Upper lobe of left lung (tissue), 6 donors: ENCODE measurements at regions not wholly inside any gene's neighbourhood (a gene's known extent, or its start where the extent isn't known, plus 50 kb on each side); places are given as distances from the start of the nearest gene placed in this dataset.

ENCODE experiments used
- ATAC-seq, 2 donors: fragments of 200-7000 bp; cut with Tn5 transposase; one replicate each; pipeline ENCODE4 v1.9.1; 2022; ENCODE audit warnings: mild to moderate bottlenecking in 2 of 2, moderate library complexity in 2 of 2; ENCODE audit not compliant: low FRiP score in 2 of 2
- DNase-seq, 2 donors: peaks; one replicate each; pipeline ENCODE4 v3.0.0-alpha.2; 2019 to 2020
- H3K27ac ChIP-seq, 4 donors: fragments of 200-600 bp; sonication (generic); one replicate each; pipeline ENCODE4 v1.5.1; 2016 to 2019
- H3K27me3 ChIP-seq, 4 donors: fragments of 200-600 bp; sonication (generic); one replicate each; pipeline ENCODE4 v1.5.1; 2017 to 2019
- H3K36me3 ChIP-seq, 4 donors: fragments of 200-600 bp; sonication (generic); one replicate each; pipeline ENCODE4 v1.5.1; 2016 to 2019
- H3K4me1 ChIP-seq, 4 donors: fragments of 200-600 bp; sonication (generic); one replicate each; pipeline ENCODE4 v1.5.1; 2018 to 2019
- H3K4me3 ChIP-seq, 4 donors: fragments of 200-600 bp; sonication (generic); one replicate each; pipeline ENCODE4 v1.5.1; 2017 to 2019; ENCODE audit warnings: mild to moderate bottlenecking in 2 of 4, moderate library complexity in 1 of 4
- H3K9me3 ChIP-seq, 4 donors: fragments of 200-600 bp; sonication (generic); one replicate each; pipeline ENCODE4 v1.5.1; 2018 to 2019
- EP300 ChIP-seq, 4 donors: sonication (generic); formaldehyde crosslinking; IDR thresholded peaks; one replicate each; pipeline ENCODE4 v1.5.1; 2017; ENCODE audit warnings: antibody characterized with exemption in 4 of 4, control low read depth in 2 of 4
- POLR2A ChIP-seq, 4 donors: fragments of 450-650 bp; IDR thresholded peaks; one replicate each; pipeline ENCODE4 v1.5.1; 2016 to 2017; ENCODE audit warnings: antibody characterized with exemption in 4 of 4, mild to moderate bottlenecking in 2 of 4
- POLR2AphosphoS5 ChIP-seq, 2 donors: sonication (generic); formaldehyde crosslinking; IDR thresholded peaks; one replicate each; pipeline ENCODE4 v1.5.1; 2017; ENCODE audit warnings: antibody characterized with exemption in 2 of 2
- WGBS, 2 donors: methylation state at CpG; one replicate each; pipeline ENCODE4 v1.1.5; 2017 to 2018; 5-methylcytosine and 5-hydroxymethylcytosine counted together
- TF ChIP-seq, protein P1 (sequence below), 6 experiments: fragments of 450-650 bp in 4 of 6; fragments of 200-600 bp in 2 of 6; sonication (generic) in 2 of 6; IDR thresholded peaks; one replicate each; pipeline ENCODE4 v1.5.1; 2016 to 2019; ENCODE audit warnings: antibody characterized with exemption in 6 of 6
- donor health status: DM: no; HTN: no; CAD: no; lungs with moderate emphysema.
- donor health status: DM: no; HTN: yes; CAD: no; lungs with severe emphysema.

DNA sequence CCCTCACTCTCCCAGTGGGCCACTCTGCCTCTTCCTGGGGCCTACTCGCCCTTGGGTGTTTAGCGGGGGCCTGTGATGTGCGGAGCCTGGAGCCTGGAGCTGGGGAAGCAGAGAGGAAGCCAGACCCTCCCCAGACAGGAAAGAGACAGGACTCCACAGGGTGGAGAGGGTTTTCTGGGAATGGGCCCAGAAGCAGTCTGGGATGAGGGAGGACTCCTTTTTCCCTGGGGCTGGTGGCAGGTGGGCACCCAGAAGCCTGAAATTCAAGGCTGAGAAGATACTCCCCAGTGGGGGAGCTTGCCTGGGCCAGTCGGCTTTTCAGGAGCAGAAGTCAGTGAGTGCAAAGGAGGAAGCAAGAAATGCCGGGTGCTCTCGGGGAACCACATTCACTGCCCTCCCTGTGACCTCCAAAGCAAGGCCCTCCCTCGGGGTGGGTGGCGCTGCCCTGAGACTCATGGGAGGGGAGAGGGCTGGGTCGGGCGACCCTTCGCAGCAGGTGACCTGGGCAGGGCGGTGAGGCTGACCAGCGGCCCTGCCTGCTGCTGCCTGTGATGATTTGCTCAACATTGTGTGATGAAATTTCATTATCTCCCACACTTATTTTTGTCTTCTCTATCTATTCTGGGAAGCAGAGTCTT lies 1377.4 kb downstream of the BRD1 start:
- TF ChIP-seq EP300 (IDR thresholded peaks at IDR 0.05) = no peak
- TF ChIP-seq, protein P1, sequence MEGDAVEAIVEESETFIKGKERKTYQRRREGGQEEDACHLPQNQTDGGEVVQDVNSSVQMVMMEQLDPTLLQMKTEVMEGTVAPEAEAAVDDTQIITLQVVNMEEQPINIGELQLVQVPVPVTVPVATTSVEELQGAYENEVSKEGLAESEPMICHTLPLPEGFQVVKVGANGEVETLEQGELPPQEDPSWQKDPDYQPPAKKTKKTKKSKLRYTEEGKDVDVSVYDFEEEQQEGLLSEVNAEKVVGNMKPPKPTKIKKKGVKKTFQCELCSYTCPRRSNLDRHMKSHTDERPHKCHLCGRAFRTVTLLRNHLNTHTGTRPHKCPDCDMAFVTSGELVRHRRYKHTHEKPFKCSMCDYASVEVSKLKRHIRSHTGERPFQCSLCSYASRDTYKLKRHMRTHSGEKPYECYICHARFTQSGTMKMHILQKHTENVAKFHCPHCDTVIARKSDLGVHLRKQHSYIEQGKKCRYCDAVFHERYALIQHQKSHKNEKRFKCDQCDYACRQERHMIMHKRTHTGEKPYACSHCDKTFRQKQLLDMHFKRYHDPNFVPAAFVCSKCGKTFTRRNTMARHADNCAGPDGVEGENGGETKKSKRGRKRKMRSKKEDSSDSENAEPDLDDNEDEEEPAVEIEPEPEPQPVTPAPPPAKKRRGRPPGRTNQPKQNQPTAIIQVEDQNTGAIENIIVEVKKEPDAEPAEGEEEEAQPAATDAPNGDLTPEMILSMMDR (IDR thresholded peaks at IDR 0.05) = no peak
- TF ChIP-seq POLR2A (IDR thresholded peaks at IDR 0.05) = no peak
- no peak for TF ChIP-seq POLR2AphosphoS5 (IDR thresholded peaks at IDR 0.05)
- peak; percentile 12 to 46 for DNase-seq
- H3K4me3 ChIP-seq = no peak overlapping the region
- H3K4me1 ChIP-seq = peaks cover 0 to 3% (median 0%) of the 10 kb centered on the region in 4 donors
- H3K27ac ChIP-seq = peak overlapping the region in 1 of 4 donors; percentile 14
- no peak for ATAC-seq
- WGBS, 2 donors = 60 to 61% methylated on average over 8 to 13 of the region's 13 CpGs
- H3K36me3 ChIP-seq = no peaks in the 10 kb centered on the region
- H3K9me3 ChIP-seq = no peaks in the 10 kb centered on the region
- no peaks in the 10 kb centered on the region for H3K27me3 ChIP-seq

DNA sequence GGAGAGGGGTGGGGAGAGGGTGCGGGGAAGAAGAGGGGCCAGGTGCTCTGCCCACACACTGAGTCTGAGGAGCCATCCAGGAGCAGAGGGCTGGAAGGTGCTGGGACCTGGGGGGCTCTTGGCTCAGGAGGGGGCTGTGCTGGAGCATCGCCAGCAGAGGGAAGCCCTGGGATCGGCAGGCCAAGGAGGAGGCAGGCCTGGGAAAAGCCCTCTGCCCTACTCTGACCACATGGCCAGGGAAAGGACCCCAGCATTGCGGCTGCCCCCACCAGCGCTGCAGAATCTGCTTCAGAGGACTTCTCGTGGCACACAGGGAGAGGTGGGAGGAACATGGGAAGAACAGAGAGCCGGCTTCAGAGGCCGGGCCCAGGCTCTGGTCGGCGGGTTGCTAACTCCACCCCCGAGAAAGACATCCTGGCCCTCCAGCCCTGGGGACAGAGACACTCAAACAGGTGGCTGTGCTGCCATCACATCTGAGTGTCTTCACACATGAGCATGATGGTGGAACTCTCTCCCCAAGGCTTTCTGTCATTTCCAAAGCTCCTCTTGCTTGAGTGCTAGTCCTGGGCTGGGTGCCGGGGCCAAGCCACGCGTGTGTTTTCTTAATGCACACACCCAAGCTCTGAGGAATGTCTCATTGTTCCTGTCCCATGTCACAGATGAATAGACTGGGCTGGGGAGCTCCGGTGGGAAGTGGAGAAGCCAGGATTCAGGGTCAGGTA lies 1378.0 kb downstream of the BRD1 start:
- H3K27me3 ChIP-seq = no peaks in the 10 kb centered on the region
- DNase-seq (peak; percentile 13 to 52), ATAC-seq (no peak)
- WGBS, 2 donors = 71 to 76% methylated on average over 15 of the region's 15 CpGs
- H3K4me3 ChIP-seq = no peak overlapping the region
- H3K4me1 ChIP-seq = peaks cover 0 to 3% (median 0%) of the 10 kb centered on the region in 4 donors
- peak overlapping the region in 1 of 4 donors; percentile 14 for H3K27ac ChIP-seq
- H3K36me3 ChIP-seq = no peaks in the 10 kb centered on the region
- no peaks in the 10 kb centered on the region for H3K9me3 ChIP-seq
- TF ChIP-seq EP300 (IDR thresholded peaks at IDR 0.05) = no peak
- no peak for TF ChIP-seq POLR2A (IDR thresholded peaks at IDR 0.05)
- no peak for TF ChIP-seq POLR2AphosphoS5 (IDR thresholded peaks at IDR 0.05)
- TF ChIP-seq, protein P1 (IDR thresholded peaks at IDR 0.05) = no peak

DNA sequence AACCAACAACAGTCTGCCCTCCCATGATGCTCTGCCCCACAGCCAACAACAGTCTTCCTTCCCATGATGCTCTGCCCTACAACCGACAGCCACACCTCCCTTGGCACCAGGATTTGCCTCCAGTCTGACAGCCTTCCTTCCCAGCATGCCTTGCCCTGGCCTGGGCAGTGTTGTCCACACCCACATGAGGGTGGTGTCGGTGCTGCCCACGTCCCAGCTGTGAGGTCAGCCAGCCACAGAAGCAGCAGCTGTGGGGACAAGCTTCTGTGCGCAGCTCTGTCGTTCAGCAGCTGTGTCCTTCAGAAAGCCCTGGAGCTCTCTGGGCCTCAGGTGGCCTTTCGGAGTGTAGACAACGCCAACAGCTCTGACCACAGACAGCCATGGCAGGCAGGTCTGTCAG lies 1378.9 kb downstream of the BRD1 start:
- TF ChIP-seq, protein P1 (IDR thresholded peaks at IDR 0.05) = no peak
- no peak for TF ChIP-seq POLR2A (IDR thresholded peaks at IDR 0.05)
- TF ChIP-seq POLR2AphosphoS5 (IDR thresholded peaks at IDR 0.05) = no peak
- TF ChIP-seq EP300 (IDR thresholded peaks at IDR 0.05) = no peak
- Histone ChIP-seq H3K4me1 (peaks cover 0 to 3% (median 0%) of the 10 kb centered on the region in 4 donors), H3K9me3 (no peaks in the 10 kb centered on the region), H3K27ac (no peak overlapping the region), H3K27me3 (no peaks in the 10 kb centered on the region), H3K36me3 (no peaks in the 10 kb centered on the region), H3K4me3 (no peak overlapping the region)
- WGBS, 2 donors = 85 to 95% methylated on average over 5 to 7 of the region's 7 CpGs
- peak in 1 of 2 donors; percentile 2 for DNase-seq
- no peak for ATAC-seq

DNA sequence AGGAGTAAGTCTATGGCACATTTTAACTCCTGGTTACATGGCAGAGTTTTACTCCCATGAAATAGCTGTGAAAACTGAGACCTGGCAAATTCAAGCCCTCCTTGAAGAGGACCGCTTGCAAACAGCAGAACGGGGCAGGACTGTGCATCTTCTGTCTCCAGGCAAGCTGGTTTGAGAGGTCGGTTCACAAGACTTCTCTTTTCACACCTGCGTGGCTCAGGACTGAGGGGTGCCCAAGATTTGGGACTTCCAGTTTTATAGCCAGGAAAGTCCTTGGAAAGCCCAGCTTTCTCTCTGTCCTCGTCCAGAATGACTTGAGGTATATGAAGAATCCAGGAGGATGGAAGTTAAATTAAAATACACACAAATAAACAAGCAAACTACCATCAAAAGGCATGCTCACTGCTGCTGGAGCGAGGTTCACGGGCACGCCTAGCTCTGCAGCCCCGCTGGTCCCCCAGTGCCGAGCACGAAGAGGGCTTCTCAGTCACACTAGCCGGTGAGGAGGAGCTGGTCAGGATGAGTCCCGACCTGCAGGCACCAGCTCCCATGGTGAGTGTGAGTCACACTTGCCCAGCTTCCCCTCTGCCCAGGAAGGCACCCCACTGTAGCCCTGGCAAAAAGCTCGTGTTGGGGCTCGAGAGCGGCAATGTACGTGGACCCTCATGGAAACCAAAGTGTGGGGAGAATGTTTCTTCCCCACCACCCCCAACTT lies 1382.4 kb downstream of the BRD1 start:
- Histone ChIP-seq H3K9me3 (no peaks in the 10 kb centered on the region), H3K4me3 (no peak overlapping the region), H3K27ac (no peak overlapping the region), H3K36me3 (no peaks in the 10 kb centered on the region), H3K27me3 (no peaks in the 10 kb centered on the region), H3K4me1 (peaks cover 0 to 3% (median 0%) of the 10 kb centered on the region in 4 donors)
- TF ChIP-seq, protein P1 (IDR thresholded peaks at IDR 0.05) = no peak
- TF ChIP-seq EP300 (IDR thresholded peaks at IDR 0.05) (no peak), POLR2A (IDR thresholded peaks at IDR 0.05) (no peak)
- WGBS, 2 donors = 82 to 87% methylated on average over 14 to 17 of the region's 17 CpGs
- peak in 1 of 2 donors; percentile 41 for DNase-seq
- ATAC-seq = no peak
